A673 (cell line): ENCODE measurements at regions not wholly inside any gene's neighbourhood (a gene's known extent, or its start where the extent isn't known, plus 50 kb on each side); places are given as distances from the start of the nearest gene placed in this dataset.

Experiments used
- EZH2 ChIP-seq: fragments of 200-600 bp; sonication (generic); IDR thresholded peaks from 2 replicates; pipeline ENCODE4 v1.6.1; 2017; ENCODE audit warnings: borderline replicate concordance, low read depth, mild to moderate bottlenecking, mixed read lengths, antibody characterized with exemption, low read length; ENCODE audit not compliant: poor library complexity, severe bottlenecking
- TF ChIP-seq, protein P1 (sequence below): fragments of 300-800, 200-600 bp; sonication (generic); conservative IDR thresholded peaks from 2 replicates; pipeline ENCODE4 v1.5.1; 2017; ENCODE audit warnings: low read depth, mild to moderate bottlenecking, antibody characterized with exemption, low read length, moderate library complexity, mixed read lengths

DNA sequence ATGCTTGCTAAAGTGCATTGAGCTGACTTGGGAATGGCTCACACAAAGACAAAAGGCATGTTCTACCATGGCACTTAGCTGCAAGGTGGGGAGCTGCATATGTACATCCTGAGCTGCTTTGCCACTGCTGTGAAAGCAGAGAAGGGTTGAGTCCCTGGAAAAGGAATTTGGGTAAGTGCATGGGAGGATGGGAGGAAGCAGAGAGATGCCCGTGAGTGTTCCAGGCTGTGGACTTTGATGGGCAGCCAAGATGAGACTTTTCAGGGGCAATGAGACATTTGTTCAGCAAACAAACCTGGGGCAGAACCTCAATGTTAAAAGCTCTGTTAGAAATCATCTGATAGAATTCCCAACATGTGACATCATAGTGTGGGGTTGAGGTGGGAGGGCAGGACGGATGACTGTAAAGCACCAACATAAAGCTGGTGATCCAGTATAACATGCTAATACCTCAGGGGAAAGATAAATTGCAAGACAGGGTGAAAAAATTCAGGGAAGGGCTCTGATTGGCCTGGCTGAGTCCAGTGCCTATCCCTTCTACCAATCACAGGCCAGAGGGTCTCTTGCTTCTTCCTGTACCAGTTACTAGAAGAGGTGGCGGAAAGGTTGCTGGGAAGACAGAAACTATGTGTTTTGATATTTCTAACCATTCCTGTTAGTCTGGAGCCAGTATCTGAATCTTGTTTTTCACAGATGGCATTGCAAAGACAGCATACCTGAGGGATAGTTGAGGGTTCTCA, 163.2 kb downstream of the UTP18 start:
- TF ChIP-seq, protein P1, sequence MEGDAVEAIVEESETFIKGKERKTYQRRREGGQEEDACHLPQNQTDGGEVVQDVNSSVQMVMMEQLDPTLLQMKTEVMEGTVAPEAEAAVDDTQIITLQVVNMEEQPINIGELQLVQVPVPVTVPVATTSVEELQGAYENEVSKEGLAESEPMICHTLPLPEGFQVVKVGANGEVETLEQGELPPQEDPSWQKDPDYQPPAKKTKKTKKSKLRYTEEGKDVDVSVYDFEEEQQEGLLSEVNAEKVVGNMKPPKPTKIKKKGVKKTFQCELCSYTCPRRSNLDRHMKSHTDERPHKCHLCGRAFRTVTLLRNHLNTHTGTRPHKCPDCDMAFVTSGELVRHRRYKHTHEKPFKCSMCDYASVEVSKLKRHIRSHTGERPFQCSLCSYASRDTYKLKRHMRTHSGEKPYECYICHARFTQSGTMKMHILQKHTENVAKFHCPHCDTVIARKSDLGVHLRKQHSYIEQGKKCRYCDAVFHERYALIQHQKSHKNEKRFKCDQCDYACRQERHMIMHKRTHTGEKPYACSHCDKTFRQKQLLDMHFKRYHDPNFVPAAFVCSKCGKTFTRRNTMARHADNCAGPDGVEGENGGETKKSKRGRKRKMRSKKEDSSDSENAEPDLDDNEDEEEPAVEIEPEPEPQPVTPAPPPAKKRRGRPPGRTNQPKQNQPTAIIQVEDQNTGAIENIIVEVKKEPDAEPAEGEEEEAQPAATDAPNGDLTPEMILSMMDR, result no peak
- TF ChIP-seq EZH2, result no peak
